SIG-M5 treated with dmso at 0.1 percent for 504 hours (cell line): ENCODE measurements at regions not wholly inside any gene's neighbourhood (a gene's known extent, or its start where the extent isn't known, plus 50 kb on each side); places are given as distances from the start of the nearest gene placed in this dataset.
"Not testable (repeated sequence)": the region's sequence is repeated elsewhere in the genome, so short reads cannot be mapped to it uniquely, and the experiment has no call there.

ENCODE experiments used
- DNase-seq: peaks from one replicate; lab custom pipeline; 2025; ENCODE audit not compliant: unreplicated experiment; lab: John Stamatoyannopoulos, UW

DNA sequence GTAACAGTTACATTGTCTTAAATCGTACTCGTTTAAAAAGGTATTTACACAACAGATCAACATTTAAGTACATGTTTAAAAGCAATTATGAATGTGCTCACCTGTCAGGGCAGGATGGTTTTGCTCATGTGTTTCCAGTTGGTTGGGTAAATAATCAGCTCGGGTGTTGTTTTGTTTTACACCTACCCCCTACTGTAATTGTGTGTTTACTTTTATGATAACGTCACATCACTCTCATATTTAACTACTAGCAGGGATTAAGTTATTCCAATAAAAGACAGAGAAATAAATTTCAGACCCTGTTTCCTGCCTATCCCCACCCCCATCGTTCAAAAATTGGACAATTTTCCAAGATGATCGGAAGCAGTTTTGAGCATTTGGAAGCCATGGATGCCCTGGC is 390.2 kb downstream of the SEC14L1 start:
- no peak for DNase-seq

DNA sequence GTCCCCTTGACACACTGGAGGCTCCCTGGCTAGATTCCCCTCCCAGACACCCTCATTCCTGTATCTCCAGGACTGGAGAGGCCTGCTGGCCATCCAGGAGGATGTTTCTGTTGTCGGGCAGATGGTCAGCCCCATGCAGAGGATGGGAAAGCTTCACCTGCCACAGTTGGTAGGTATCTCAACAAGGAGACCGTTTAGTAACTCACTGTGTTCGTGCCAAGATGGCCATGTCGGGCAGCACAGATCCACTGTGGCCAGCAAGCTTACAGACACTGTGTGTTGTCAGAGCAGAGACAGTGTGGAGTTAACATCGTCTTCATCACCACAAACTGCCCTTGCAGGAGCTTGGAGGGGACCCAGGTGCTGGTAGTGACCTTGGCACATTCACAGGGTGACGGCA is 390.9 kb downstream of the SEC14L1 start:
- no peak for DNase-seq

DNA sequence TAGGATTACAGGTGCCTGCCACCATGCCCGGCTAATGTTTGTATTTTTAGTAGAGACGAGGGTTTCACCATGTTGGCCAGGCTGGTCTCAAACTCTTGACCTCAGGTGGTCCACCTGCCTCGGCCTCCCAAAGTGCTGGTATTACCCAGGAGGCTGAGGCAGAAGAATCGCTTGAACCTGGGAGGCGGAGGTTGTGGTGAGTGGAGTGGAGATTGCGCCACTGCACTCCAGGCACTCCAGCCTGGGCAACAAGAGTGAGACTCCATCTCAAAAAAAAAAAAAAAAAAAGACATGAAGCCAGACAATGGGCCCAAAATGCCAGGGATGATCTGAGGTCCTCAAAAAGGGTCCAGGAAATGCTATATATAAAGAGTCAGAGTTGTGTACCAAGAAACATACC is 392.9 kb downstream of the SEC14L1 start:
- not testable (repeated sequence) for DNase-seq

DNA sequence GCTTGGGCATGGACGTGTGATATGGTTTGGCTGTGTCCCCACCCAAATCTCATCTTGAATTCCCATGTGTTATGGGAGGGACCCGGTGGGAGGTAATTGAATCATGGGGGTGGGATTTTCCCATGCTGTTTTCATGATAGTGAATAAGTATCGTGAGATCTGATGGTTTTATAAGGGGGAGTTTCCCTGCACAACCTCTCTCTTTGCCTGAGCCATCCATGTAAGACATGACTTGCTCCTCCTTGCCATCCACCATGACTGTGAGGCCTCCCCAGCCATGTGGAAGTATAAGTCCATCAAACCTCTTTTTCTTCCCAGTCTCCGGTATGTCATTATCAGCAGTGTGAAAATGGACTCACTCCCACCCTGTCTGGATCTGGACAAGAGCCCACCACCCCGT is 393.4 kb downstream of the SEC14L1 start:
- no peak for DNase-seq

DNA sequence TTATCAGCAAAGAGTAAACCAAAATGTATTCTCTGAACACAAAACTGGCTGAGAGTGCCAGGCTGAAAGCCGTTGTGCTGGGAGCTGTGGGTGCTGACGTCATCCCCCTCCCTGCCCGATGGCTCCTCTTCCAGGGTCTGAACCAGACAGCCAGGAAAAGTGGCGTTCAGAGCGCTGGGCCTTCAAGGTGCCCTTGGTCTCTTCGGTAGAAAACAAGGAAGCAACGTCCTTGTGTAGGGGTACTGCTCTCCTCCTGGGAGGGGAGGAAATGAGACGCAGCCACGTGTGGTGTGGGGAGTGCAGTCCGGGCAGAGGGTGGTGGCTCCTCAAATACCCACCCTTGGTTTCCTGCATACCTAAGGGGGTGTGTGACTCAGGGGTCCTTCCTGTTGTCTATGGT is 394.7 kb downstream of the SEC14L1 start:
- no peak for DNase-seq

DNA sequence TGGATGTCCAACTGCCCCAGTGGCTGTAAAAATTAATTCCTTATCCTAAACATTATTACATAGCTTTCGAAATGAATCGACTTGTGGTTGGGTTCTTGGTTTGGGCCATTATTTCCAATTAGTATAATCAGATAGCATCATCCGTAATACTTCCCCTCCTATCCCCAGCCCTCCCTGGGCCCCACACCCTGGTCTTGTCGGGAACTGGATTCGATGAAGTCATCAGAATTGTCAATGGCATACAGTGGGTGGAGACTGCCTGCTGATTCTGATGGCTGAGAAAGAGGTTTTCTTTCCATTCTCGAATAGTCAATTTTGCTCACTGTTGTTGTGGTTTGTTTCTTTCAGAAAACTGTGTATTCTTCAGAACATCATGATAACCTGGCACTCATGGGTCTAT is 395.1 kb downstream of the SEC14L1 start:
- DNase-seq = no peak

DNA sequence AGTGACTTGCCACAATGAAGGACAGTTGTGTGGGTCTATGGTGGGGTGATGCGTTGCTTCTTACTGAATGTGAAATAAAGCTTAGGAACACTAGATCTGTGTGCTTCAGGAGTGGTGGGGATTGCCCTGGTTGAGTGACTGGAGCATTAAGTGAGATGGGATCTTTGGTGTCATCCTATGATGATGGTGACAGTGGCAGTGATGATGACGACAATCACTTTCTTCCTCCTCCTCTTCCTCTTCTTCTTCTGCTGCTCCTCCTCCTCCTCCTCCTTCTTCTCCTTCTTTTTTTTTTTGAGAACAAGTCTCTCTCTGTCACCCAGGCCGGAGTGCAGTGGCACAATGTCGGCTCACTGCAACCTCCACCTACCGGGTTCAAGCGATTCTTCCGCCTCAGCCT is 396.8 kb downstream of the SEC14L1 start:
- DNase-seq = no peak

DNA sequence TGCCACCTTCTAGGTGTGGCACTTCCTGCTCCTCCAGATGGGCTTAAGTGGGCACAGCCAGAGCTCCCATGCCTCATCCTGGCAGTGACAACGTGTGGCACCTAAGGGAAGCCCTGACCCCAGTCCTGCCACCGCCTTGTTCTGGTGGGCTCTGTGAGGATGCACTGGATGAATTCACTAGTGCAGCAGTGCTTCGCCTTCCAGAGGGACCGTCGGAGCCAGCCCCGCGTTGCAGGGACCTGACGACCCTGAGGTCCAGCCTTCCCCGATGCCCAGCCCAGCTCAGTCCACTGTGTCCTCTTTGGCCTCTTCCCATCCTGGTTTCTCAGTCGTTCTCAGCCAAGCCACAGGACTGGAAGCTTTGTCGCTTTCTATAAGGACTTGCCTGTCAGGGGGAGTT is 399.8 kb downstream of the SEC14L1 start:
- DNase-seq = no peak

DNA sequence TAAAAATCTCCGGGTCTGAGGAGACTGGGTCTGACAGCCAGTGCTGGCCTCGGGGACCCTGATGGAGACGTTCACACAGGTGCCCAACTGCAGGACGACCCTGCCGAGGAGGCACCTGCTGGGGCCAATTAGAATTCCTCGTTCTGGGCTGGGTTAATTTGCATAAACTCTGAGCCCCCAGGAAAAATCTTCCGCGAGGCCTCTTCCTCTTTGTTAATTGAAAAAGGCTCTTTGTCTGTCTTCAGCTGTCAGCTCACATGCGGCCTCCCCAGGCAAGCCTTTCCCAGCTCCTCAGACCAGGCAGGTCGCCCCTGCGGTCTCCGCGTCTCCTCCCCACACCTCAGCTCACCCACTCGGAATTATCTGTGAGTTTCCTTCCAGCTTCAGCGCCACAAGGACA is 400.2 kb downstream of the SEC14L1 start:
- DNase-seq = no peak

DNA sequence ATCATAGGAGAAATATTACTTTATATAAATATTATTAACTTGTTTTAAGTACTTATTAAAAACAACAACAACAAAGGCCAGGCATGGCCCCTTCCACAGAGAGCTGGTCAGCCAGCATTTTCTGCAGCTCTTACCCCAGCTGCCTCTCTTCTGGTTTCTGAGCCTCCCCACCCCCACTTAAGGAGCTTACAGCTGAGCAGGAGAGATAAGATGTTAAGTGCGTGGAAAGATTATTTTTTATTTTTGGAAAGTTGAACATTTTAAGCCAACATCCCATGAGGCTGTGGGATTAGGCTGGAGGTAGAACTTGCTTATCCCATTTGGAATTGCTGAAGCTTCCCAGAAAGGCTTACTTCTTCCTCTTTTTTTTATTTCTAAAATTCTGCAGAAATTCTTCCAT is 401.2 kb downstream of the SEC14L1 start:
- DNase-seq = no peak

DNA sequence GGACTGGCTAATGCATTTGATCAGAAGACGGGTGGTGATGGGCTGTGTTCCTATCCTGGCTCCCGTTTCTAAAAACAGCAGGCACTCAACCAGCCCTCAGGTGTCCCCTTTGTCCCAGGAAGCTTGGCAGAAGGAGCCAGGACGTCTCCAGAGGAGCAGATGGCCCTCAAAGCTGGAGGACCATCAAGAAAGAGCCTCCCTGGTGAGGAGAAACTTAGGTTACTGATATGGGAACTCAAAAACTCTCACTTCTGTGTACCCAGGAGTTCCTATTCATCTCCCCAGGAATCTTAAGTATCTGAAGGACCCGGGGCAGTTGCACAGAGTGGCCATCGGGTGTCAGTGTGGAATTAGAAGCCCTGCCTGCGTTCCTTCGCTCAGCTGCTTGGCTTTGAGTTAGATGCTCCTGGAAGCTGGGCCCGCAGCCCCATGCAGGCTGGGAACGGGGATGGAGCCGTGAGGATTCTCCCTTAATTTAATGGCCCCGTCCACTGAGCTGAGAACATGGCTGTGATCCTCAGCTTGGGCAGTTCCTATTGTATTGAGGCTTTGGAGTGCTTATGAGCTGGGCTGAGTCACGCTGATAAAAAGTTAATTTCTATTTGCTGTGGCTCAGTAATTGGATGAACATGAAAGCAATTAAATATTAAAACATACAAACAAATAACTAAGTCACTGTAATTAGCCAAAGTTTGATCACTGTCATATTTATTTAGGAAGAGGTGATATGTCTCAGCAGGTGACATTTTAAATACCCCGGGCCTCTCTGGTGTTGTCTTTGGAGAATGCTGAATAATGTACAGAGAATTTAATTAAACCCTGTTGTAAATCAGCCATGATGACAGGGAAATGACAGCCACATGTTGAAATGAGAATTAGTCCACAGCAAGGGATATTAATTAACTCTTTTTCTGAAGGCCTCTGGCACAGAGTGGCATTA is 402.1 kb downstream of the SEC14L1 start:
- DNase-seq = peak; percentile 79

DNA sequence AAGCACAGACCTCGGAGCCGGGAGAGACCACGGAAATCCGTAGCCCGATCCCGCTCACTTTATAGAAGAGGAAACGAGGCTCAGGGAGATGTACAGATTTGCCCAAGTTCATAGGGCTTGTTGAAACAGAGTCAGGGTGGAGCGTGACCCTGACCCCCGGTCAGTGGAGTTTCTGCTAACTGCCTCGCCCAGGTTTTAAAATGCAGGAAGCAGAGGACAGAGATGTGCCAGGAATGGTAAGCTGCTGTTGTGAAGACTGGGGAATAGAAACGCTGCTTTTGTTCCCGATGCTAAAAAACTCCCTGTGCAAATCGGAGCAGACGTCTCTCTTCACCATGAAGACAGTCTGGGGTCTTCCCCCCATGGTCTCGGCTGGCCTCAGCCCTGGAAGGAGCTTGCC is 403.0 kb downstream of the SEC14L1 start:
- DNase-seq = no peak

DNA sequence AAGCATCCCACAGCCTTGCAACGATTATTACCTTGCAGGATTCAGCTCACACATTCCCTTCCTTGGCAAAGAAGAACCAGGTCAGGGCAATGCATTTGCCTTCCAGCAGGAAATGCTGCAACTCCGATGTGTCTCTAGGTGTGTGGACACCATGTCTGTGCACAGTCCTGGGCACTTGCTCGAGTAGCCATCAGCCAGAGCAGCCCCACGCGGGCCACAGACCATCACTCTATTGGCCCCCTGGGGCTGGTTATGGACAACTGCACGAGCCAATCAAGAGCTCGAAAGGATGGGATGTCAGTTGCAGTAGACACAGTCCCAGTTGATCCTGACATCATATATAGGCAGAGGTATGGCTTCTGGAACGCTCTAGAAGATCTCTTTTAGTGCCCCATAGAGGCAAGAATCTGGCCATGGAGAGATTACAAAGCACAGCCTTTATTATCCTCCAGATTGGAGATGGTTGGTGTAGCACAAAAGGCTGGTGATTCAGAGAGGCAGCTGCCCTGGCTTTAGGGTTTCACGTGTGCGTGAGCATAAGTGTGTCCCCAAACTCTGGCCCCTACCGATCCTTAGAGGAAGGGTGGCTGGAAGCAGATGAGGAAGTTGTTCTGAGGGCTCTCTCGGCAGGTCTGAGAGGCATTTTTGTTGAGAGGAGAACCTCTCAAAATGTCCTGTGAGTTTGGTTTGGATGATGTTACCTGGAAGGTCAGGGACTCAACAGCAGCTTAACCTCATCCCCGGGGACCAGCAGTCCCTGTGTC is 403.8 kb downstream of the SEC14L1 start:
- no peak for DNase-seq

DNA sequence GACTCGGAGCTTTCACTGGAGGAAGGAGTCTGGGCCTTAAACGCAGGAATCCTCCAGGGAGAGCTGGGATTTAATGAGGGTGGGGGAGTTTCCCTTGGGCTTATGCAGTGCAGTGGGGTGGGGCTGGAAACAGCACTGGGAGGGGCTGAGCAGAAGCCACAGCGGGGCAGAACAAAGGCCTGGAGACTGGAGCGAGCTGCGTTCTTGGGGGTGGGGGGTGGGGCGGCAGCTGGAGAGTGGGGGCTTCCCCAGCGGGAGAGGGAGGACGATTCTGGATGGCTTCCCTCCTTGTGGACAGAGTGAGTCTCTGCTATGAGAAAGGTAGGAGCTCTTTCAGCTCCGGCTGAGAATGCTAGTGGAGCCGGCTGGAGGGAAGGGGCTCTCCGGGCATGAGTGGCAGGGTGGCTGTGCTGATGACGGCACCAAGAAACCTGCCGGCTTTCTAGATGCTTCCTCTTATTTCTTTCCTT is 406.0 kb downstream of the SEC14L1 start:
- no peak for DNase-seq

DNA sequence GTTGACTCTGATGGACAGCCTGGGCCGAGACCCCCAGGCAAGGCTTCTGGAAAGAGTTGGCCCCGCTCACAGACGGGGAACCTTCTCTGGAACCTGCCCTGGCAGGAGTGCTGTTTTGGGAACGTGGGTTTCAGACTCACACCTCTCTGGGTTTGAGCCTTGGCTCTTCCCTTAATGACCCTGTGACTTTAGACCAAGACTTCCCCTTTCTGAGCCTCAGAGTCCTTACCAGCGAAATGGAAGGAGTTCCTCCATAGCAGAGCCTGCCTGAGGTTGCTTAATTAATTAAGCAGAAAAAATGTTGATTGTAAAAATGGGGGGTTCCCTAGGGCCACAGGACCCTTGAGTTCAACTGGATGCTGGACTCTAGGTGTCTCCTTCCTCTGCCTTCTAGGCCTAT is 408.2 kb downstream of the SEC14L1 start:
- peak; percentile 76 for DNase-seq

DNA sequence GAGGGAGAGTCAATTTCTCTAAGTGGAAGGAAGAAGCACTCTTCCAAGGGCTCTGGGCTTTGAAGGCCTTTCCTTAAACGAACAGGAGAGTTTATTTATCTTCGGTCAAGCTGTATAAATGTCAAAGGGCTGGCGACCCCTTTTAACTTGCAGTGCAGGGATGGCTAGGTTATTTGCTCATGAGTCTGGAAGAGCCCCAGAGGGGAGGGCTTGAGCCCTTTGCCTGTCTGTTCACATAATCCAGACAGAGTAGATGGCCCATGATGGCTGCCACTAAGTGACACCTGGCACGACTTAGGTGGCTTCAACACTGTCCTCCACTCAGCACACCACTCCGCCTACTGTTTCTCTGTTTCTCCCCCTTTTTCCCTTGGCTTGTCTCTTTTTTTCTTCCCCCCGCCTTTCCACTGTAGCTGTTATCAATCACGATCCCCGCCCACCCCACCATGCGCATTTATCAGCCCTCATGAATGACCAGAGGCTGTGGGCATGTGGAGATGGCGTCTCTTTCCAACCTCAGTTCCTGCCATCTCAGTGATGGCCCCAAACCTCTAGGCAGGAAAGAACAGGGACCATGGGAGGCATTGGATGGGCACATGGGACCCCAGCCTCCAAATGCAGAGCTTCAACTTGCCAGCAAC is 408.7 kb upstream of the TNRC6C start:
- no peak for DNase-seq

DNA sequence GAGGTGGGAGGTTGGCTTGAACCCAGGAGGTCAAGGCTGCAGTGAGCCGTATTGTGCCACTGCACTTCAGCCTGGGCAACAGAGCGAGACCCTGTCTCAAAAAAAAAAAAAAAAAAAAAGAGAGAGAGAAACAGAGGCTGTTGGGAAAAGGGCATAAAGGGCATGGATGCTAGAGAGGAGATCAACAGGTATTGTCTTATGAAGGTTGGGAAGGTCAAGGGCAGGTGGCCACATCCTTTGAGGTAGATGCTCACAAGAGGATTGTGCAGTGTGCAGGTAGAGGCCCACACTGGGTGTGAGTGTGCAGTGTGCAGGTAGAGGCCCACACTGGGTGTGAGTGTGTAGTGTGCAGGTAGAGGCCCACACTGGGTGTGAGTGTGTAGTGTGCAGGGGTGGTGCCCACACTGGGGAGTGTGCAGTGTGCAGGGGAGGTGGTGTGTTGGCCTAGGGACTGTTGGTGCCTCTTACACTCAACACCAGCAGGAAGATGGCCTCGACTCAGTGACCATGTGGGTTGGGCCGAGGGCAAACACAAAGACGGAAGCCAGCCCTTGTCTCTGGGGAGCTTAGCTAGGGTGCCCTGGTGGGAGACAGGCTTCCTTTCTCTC is 404.9 kb upstream of the TNRC6C start:
- DNase-seq = no peak

DNA sequence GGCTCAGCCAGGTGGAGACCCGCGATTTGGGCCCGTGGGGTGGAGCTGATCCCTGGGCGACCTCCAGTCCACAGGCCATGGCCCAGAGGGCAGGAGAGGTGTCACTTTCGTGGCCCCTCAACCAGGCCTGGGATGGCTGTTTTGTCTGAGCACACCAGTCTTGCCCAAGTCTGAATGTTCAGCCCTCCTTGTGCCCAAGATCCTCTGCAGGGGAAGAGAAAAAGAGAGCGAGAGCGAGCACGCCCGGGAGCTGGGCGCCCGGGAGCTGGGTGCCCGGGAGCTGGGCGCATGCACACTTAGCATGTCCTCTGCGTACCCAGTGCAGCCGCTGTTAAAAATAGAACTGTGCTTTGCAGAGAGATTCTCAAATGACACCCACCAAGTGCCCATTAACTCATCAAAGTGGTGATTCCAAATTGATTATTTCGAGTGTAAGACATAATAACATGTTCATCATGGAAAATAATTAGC is 403.3 kb upstream of the TNRC6C start:
- no peak for DNase-seq

DNA sequence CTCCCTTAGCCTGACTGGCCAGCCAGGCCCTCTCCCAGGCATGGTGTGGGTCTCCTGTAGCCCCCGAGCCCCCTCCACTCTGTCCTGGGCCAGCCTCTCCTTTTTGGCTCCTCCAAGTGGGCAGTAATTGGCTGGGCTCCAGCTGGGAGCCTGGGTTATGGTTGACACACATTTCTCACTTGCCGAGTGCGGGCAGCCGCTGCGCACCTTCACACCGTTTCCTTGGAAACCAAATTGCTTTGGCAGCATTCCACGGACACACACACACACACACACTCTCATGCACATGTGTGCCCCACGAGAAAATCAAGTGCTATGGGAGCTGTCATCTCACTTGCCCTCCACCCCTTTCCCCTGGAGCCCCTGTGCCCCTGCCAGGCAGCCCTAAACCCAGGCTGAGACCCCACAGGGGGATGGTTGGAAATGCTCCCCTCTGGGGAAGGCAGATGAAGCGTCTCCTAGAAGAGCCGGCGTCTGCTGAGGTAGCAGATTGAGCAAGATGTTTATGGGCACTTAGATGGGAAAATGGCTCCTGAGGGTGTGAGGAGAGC is 402.7 kb upstream of the TNRC6C start:
- DNase-seq = no peak

DNA sequence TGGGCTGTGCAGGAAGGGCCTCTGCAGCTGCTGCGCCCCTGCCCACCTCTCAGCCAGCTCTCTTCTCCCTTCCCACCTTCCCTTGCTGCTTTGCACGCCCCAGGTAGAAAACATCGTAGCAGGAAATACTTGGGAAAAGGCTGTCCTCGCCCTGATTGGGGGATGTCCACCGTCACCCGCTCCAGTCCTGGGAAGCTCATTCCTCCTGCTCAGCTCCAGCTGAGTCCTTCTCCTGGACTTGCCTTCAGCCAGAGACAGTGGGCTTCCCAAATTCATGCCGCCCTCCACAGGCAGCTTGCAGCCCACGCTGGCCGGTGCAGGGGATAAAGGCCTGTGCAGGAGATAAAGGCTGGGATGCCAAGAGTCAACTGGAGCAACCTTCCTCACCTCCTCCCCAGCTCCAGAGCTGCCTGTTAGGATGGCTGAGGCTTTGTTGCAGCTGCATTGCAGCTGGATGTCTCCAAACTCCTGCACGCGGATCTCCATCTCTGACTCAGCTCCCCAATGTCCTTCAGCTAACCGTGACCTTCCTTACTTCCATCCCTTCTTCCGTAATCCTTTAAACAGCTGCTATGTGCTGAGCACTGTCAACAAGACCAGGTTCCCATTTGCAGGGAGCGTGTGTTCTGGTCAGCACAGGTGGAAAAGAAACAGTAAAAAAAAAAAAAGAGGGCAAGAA is 402.0 kb upstream of the TNRC6C start:
- no peak for DNase-seq
